Ramos (cell line): ENCODE measurements at regions not wholly inside any gene's neighbourhood (a gene's known extent, or its start where the extent isn't known, plus 50 kb on each side); places are given as distances from the start of the nearest gene placed in this dataset.

ENCODE experiments used
- in situ Hi-C: fragments of 300-500 bp; cut with MboI; formaldehyde crosslinking; loops from one replicate; pipeline ENCODE4 v1.14.3; 2022; ENCODE audit warnings: low sequenced_read_pairs; ENCODE audit not compliant: unreplicated experiment

DNA sequence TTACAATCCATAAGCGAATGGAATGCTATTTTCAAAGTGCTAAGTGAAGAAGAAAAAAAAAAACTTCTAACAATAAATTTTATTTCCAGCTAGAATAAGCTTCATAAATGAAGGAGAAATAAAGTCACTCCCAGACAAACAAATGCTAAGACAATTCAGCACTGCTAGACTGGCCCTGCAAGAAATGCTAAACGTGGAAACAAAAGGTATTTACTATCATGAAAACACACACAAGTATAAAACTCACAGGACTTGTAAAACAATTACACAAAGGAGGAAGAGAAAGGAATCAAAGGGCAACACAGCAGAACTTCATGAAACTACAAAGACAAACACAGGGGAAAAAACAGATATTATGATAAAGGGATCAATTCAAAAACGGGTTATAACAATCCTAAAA is 85.8 kb upstream of the NELL2 start:
- in situ Hi-C loops: no loop called here

DNA sequence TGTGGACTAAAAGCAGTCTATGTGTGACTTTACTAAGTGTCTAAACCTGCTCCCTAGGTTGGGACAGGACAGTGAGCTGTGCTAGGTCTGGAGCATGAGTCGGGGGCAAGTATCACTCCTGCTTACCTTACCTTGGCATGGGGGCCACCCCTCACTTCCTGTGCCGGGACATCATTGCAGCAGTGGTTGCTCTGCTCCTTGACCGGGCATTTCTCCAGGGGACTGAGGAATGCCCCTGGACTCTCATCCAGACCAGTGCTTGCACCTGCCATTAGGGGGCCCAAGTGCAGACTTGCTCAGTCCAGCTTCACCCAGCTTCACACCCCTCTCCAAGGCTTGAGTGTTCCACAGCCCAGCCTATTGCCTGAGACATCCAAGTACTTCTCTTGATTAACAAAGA is 84.7 kb upstream of the NELL2 start:
- in situ Hi-C loops: no loop called here

DNA sequence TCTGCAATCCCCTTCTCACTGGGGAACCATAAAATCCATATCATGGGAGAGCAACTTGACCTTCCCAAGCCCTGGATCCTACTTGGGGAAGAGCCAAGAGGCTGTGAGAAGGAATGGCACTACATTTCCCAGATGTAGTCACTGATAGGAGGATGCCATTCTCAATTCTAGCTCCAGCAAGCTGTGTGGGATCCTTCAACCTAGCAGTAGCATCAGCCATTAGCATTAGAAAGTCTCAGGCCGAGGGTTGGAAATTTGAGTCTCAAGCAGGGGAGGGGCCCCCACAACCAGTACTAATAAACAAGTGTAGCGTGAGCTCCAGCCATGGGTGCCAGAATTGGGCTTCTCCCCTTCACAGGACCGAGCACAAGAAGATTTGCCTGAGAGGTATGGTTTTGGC is 84.3 kb upstream of the NELL2 start:
- in situ Hi-C loops: no loop called here

DNA sequence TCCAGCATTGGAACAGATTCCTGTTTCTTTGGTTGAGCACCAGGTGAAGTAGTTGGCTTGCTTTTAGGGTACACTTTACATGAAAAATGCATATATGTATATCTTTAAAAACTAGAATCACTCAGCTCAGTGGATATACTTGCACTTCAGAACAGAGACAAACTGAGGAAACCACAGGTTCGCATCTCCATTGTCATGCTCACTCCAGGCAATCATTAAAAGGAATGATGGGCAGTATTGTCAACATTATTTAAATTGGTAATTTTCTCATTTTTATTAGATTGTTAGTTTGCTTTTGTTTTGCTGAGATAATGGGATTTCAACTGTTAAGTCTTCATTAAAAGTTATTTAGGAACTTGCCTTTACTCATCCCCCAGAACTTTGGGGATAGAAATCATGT is 71.0 kb upstream of the NELL2 start:
- in situ Hi-C loops: loop anchor here (25.0 kb wide), 1 partner anchor 935 kb away; no protein-coding TSS in a partner anchor

- in situ Hi-C loops: loop anchor here (25.0 kb wide), 1 partner anchor 930 kb away; no protein-coding TSS in a partner anchor
These were observed 66.6 kb upstream of the NELL2 start for GRCh38 chr12:44942714-44943113.

- in situ Hi-C loops: loop anchor here (25.0 kb wide), 1 partner anchor 919 kb away; no protein-coding TSS in a partner anchor
These were observed 55.0 kb upstream of the NELL2 start for GRCh38 chr12:44930972-44931600.

DNA sequence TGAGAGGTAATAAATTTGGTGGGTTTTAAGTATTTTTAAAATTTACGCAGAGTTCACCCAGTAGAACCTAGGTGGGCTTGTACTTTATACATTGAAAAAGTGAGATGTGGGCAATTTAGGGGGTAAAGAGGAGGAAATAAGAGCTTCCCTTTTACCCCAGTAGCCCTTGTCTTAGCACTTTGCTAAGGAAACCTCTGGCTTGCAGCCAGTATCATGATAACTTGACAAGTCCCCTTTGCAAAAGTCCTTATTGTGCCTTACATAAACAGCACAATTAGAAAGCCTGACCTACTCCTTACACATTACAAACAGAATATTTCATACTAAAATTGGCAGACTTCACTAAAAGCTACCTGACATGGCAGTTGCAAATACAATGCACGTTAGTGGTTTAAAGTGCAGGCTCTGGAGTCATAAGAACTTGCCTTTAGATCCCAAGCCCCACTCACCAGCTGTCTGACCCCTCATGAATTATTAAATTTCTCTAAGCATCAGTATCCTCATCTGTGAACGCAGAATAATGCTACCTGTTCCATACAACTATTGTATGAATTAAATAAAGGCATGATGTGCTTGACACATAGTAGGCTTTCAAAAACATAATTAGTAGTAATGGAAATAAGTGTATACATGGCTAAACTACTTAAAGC is 53.2 kb upstream of the NELL2 start:
- in situ Hi-C loops: loop anchor here (25.0 kb wide), 1 partner anchor 917 kb away; no protein-coding TSS in a partner anchor
